ENCODE measurements at regions not wholly inside any gene's neighbourhood (a gene's known extent, or its start where the extent isn't known, plus 50 kb on each side); places are given as distances from the start of the nearest gene placed in this dataset.
A peak's percentile ranks its signal among the peaks of the same experiment; 100 is the strongest.

DNA sequence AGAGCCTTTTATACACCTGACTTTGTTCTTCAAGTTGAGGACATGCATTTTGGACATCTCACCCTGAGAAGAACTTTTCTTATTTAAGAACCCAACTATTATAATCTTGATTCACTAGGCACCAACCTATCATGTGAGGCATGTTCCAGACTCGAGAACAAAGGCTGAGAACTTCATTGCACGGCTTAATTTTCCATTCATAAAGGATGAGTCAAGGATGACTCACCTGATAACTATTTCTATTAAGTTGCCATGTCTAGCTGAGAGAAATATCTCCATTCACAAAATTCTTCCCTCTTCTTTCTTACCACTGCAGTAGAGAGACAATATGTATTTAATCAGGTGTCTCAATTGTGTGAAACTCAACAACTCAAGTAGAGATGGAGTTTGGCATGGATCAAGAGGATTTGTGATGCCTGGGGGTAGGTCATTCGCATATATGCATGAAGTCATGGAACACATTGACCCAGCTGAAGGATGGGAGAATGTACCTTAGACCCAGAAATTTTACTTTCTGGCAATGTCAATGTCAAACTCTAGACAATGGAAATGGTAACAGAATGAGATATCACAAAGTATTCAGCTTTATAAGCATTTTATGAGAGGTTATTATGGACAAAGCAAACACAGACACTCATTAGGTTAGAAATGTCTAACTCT, 173.2 kb upstream of the PRNP start:
- peak; percentile 94 for DNase-seq (ENCODE audit: low read depth)

DNA sequence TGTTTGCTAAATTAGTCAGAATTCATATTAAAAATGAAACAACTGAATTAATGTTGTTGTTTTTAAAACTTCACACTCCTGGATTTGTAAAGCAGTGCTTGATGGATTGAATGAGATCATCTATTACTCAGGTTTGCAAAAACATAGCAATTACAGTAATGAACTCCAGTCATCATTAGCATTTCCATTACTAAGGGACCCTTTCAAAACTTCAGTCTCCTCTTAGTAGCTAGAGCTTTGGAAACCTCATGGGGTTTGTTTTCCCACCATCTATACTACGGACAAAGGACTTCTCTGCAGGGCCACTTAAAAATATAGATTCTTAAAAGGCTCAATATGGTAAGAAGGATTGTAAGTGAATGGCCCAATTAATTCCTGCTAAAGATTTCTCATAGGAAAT, 174.5 kb upstream of the PRNP start:
- DNase-seq (ENCODE audit: low read depth) = no peak

DNA sequence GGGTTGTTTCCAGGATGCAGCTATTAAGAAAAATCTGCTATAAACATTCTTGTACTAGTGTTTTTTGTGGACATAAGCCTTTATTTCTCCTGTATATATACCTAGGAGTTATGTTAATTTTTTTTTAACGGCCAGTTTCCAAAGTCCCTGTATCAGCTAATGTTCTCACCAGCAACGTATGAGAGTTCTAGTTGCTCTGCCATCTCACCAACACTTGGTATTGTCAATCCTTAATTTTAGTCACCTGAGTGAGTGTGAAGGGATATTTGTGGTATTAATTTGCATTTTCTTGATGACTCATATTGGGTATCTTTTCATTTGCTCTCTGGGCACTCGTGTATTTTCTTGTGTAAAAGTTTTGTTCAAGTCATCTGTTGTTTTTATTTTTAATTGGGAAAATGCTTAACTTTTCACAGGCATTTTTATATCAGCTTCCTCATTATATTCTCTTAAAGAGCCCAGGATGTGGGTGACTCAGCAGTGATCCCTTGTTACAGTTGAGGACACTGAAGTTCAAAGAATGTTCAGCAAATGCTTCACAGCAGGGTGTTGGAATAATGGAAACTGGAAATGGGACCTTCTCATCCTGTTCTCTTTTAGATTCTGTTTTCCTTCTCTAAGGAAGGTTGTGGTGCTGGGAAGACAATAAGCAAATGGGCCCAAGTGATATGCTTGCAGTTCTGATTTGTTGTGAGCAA, 176.3 kb upstream of the PRNP start:
- no peak for DNase-seq (ENCODE audit: low read depth)

DNA sequence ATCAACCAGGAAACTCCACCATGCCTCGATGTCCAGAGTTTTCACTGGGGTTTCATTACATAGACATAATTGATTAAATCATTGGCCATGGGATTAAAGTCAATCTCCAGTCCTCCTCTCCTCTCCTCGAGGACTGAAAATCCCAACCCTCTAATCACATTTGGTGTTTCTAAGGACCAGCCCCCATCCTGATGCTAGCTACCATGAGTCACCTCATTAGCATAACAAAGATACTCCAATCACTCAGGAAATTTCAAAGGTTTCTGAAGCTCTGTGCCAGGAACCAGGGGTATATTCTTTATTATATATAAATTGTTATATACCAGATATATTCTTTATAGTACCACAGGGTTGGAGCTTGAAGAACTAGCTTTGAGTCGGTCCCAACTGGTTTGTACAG, 177.5 kb upstream of the PRNP start:
- DNase-seq (ENCODE audit: low read depth) = no peak

DNA sequence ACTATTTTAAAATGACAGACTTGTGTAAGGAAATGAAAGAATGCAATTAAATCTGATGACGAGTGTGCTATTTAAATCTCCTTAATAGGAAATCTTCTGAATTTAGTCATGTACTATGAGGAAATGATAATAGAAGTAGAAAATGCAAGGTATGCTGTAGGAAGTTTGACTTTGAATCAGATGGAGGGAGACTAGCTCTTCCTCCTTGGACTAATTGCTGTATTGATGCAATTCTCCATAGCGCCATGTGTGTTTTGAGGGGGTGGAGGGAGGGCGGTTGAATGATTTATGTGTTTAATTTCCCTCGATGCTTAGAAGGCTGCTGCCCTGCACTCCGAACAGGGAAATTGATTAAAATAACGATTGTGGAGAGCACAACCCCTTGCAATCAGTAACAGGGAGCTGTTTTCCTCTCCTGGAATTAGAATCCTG, 179.0 kb upstream of the PRNP start:
- DNase-seq (ENCODE audit: low read depth) = peak; percentile 91

DNA sequence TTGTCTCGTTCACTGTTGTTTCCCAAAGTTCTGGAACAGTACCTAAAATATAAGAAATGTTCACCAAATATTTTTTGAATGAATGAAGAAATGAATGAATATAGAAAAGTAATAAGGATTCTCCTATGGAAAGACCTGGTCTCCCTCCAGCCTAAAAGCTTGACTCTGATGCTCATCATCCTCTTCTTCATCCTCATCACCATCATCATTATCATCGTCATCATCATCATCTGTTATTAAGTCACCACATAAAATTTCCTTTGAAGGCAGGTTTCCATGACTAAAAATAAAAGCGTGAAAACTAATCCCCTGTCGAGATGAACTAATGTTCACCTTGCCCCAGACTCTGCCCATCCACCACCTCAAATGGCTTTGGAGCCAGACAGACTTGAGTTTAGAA, 181.4 kb upstream of the PRNP start:
- DNase-seq (ENCODE audit: low read depth) = no peak

DNA sequence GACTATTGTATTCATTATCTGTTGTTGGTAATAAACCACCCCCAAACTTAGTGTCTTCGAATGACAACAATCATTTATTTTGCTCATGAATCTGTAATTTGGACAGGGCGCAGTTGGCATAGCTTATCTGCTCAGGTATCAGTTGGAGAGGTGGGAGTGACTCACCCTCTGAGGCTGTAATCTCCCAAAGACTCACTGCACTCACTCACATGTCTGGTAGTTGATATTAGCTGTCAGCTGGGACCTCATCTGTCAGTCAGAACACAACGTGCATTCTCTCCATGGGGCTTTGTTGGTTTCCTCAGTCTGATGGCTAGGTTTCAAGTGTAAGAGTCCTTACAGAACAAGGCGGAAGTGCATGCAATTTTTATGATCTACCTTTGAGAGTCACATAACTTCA, 183.5 kb upstream of the PRNP start:
- no peak for DNase-seq (ENCODE audit: low read depth)

DNA sequence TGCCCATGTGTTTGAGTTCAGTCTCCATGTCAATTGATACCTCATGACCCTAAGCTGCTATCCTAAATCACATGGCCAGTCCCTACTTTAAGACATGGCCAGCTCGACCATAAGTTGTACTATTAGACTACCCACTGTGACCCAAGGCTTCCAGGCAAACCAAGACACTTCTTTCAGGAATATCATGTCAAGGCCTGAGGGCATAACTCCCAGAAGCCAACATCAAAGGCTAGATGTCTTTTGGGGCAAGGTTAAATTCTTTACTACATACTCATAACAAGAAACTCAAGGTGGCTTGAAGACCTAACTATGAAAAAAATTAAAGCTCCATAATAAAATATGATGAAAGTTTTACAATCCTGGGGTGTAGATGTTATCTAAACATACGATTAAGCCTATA, 192.9 kb upstream of the PRNP start:
- no peak for DNase-seq (ENCODE audit: low read depth)

DNA sequence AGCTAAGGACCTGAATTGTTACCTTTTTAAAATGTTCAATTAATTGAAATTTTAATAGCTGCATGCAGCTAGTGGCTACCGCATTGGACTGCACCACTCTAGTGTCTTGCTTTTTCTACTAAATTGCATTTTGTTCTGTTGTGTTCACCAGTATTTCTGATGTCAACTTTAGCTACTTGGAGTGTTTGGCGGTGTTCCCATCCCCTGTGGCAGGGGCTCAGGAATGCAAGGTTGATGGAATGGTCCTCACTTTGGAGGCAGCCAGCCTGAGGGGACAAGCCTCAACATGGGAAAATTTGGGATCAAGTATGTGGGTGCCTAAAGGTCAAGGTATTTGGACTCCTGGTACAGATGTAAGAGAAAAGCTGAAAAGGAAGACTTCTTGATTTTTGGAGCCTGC, 194.6 kb upstream of the PRNP start:
- no peak for DNase-seq (ENCODE audit: low read depth)

DNA sequence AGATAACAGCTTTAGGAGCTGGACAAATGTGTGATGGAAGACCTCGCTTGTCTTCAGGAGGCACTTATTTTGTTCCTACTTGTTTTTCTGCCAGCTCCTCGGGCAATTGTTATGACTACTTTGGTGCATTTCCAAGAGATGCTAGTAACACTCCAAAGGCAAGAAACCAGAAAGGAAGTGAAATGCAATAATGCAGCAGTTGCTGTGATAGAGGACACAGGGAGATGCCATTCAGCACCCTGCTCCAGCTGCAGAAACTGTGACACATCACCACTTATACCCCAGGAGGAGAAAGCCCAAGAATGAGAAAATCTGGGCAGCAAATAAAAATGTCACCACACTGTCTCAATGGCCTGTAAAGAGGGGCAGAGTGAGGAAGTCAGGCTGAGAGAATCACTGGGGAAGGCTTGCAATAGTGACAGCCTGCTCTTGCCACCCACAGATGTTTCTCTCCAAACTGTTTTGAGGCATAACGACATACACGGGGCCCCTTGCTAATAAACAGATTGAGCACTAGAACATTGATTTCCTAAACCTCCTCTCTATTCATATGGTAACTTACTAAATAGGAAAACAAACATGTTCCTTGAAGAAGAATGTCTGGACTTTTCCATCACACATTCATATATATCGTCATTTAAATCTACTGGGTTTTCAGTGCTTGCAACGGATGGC, 195.5 kb upstream of the PRNP start:
- no peak for DNase-seq (ENCODE audit: low read depth)

DNA sequence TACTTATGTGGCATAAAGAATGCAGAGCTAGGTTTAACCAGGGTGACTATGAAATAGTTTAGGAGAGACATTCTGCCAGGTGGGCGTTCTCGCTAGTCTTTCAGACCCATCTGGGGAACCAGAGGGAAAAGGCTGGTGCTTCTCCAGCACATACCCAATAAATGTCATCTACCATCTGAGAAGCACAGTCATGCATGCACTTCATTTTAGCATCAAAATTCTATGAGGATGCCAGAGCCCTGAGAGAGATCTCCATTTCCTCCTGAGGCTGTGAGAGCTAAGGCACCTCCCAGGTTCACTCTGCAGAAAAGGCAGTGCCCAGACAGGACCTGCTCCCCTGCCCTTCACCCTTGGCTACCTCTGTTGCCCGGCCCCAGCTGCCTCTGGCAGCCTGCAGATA, 196.2 kb upstream of the PRNP start:
- DNase-seq (ENCODE audit: low read depth) = no peak

DNA sequence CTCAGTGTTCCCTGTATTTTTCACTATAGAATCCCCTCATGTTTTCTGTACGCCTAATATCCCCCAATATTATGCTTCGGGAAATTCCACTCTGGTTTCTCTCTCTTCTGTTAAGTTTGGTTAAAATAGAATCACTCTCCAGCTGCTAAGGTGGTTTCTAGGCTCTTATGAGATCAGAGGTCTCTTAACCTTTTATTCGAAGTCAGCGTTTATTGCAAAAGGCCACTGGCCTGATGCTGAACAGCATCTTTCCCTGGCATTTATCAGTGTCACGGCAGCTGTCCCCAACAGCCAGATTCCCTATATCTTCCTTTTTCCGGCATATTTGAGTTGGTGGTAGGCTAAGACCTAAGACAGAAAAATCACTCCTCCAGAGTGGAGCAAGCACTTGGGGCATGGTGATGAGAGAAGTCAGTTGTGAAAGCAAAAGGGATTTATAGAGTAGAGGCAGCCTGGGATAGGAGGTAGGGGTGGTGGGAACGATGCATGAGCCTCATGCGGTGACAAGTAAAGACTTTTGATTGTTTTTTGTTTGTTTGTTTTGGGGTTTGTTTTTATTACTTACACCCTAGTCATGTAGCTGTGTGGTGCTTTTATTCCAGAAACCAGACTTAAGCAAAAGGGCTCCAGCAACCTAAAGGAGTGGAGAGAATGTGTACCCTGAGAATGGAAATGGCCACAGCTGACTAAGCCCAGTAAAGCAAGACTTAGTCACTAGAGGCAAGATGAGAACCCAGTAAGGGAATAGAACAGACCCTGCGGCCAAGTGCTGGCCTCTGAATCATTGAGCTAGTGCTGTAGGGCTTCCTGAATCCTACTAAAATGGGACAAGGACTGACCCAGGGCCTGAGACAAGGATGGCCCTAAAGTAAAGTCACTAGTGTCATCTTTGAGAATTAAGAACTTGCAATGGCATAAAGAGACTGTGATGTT, 197.6 kb upstream of the PRNP start:
- DNase-seq (ENCODE audit: low read depth) = peak; percentile 47

DNA sequence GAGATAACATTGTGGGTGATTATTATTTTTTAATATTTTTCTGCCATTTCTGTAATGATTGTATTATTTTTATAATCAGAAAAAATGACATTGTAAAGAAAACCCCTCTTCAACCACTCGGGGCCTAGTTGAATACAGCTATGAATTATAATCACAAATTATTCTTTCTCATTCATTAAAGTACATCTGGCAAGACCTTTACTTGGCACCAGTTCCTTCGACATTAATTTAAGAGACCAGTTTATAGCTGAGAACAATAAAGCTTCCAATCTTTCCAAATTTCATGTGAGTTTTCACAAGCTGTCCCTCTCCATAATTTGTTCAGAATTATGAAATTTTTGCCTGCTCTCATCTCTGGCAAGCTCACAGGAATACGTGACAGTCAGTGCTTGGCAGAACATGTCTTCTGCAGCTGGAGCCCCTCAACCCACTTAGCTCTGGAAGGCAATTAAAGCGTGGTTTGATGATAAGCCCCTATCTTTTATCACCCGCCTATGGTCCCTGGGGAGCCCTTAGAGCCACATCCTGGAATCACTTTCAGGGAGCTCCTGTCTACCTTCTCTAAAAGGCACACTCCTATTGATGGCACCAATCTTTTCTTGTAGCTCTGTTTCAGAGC, 201.8 kb upstream of the PRNP start:
- DNase-seq (ENCODE audit: low read depth) = no peak

DNA sequence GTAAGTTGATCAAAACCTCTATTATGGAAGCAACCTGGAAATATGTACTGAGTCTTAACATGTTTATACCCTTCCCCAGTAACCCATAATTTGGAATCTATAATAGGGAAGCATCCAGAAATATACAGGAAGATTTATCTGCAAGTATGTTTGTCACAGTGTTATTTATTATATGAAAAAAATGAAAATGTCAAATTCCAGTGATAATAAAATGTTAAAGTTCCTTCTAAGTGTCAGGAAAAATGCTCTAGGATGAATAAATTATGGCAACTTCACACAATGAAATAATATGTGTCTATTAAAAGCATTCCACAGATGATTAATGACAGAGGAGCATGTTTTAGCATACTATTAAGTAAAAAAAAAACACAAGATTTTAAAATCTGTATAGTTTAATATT, 202.3 kb upstream of the PRNP start:
- no peak for DNase-seq (ENCODE audit: low read depth)

DNA sequence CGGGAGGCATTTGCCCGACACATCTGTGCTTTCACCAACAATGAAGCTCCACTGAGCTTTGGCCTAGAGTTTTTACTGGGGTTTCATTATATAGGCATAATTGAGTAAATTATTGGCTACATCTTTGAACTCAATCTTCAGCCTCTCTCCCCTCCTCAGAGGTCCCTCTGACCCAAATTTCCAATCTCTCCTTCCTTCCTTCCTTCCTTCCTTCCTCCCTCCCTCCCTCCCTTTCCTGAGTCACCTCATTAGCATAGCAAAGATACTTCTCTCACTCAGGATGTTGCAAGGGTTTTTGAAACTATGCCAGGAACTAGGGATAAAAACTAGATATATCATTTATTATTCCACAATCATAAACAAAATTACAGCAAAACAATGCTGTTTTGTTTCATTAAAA, 202.8 kb upstream of the PRNP start:
- DNase-seq (ENCODE audit: low read depth) = peak; percentile 80

DNA sequence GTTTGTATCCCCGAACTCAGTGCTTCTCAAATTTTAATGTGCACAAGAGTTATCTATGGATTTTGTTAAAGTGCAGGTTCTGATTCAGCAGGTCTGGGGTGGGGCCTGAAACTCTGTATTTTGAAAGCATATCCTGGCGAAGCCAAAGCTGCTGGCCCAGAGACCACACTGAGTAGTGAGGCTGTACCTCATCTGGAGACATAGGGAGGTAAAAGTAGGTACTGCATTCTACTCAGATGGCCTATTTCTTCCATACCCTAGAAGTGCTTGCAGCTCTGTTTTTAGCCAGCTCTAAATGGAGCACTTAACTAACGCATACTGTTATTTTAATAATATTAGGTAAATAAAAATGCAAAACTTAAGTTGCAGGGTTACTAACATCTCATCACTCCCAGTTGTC, 206.2 kb upstream of the PRNP start:
- no peak for DNase-seq (ENCODE audit: low read depth)

DNA sequence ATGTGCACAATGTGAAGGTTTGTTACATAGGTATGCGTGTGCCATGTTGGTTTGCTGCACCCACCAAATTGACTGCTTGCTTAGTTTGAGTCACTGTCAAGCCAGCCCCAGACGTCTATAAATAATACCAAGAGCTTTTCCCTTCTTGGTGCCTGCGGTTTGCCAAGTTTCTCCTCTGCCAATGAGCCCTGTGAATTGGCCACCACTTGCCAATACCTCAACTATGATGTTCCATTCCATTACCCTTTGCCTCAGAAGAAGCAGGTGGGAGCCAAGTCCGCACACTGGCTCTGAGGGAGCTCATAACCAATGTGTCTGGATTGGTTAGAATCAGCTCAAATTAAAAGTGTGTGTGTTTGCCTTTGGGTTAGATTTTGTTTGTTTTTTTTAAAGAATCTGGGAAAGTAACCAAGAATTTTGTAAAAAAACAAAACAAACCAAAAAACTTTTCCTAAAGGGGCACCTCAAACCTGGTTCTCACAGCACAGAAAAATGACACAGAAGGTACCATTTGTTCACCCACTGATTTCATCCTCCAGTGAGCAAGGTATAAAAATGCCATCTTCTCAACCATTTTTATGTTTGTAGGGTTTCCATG, 209.3 kb upstream of the PRNP start:
- no peak for DNase-seq (ENCODE audit: low read depth)

DNA sequence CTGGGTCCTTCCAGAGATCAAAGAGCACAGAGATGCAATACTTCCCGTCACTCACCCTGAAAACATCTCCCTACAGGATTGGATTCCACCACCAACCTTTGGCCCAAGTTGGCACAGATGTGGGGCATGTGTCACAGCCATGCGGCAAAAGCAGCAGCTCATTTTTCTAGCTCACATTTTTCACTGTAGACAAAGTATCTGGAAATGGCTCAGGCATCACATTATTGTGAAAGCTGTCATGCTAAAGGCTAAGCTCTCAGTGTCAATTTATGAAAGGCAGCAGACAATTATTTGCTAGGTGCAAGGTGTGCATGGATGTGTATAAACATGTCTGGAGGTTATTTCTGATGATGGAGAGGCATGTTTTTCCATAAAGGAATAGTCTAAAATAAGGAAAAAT, 213.3 kb upstream of the PRNP start:
- DNase-seq (ENCODE audit: low read depth) = no peak

DNA sequence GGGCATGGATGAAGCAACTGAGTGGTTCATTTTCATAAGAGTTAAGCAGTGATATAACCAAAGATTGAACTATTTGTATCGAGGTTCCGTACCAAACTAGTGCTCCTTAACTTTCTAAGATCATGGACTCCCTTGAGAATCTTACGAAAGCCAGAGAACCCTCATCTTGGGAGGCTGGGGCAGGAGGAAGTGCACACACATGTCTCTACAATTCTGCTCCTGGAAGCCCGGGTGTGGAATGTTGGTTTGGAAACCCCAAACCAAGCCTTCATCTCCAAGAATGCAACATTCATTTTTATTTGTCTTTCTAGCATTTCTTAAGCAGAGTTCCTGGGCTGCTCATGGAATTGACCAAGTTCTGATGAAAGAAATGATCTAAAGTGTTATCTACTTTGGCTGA, 215.0 kb upstream of the PRNP start:
- peak; percentile 26 for DNase-seq (ENCODE audit: low read depth)

DNA sequence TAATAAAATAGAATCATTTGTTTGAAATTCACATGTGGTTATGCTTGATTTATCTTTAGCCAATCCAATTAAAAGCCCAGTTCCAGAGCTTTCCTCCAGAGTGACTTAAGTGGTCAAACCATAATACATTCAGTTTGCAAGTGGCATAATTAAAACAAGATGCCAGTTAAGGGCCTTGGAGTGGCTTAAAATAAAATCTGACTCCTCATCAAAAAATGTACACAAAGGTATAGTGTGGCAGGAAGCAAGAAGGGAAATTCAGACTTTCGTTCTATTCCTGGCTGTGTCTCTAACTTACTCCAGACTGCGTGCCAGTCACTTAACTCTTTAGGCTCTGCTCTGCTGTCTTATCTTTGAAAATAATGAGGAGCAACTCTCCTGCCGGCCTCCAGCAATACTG, 215.9 kb upstream of the PRNP start:
- DNase-seq (ENCODE audit: low read depth) = no peak

DNA sequence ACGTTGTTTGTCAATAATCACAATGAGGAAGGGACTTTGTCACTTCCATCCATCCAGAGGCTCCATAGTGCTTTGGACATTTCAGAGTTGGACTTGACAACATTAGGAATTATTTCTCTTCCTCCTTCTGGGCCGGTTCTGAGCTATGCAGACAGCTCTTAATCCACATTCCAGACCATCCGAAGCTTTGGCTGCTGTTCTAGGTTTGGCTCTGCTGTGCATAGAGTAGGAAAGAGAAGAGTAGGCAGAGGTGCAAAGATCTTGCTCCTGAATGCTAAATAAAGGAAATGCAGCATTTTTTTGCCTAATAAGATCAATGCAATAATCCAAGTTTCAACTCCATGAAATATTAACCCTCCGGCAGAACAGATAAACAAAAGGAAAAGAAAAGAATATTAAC, 216.3 kb upstream of the PRNP start:
- DNase-seq (ENCODE audit: low read depth) = no peak

DNA sequence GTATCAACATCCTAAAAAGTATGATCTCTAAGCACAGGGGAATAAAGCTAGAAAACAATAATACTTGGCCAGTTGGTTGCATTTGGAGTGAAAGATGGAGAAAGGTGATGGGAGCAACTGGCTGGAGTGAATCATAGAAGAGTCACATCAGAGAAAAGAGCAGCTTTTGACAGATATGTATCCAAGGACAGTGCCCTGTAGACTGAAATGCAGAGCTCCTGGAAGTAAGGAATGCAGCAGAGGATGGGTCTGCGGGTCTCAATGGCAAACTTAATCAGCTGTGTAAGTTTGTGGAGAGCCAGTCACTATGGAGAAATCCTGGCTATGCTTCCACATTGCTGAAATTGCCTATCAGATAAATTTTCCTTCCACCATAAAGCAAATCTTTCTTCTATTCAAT, 218.1 kb upstream of the PRNP start:
- no peak for DNase-seq (ENCODE audit: low read depth)
